Putamen (tissue), 1 donor: ENCODE measurements at regions not wholly inside any gene's neighbourhood (a gene's known extent, or its start where the extent isn't known, plus 50 kb on each side); places are given as distances from the start of the nearest gene placed in this dataset.
"Not testable (repeated sequence)": the region's sequence is repeated elsewhere in the genome, so short reads cannot be mapped to it uniquely, and the experiment has no call there.

ENCODE experiments used
- DNase-seq: peaks from one replicate; pipeline ENCODE4 v3.0.0-alpha.2; 2016; ENCODE audit warnings: low spot score

DNA sequence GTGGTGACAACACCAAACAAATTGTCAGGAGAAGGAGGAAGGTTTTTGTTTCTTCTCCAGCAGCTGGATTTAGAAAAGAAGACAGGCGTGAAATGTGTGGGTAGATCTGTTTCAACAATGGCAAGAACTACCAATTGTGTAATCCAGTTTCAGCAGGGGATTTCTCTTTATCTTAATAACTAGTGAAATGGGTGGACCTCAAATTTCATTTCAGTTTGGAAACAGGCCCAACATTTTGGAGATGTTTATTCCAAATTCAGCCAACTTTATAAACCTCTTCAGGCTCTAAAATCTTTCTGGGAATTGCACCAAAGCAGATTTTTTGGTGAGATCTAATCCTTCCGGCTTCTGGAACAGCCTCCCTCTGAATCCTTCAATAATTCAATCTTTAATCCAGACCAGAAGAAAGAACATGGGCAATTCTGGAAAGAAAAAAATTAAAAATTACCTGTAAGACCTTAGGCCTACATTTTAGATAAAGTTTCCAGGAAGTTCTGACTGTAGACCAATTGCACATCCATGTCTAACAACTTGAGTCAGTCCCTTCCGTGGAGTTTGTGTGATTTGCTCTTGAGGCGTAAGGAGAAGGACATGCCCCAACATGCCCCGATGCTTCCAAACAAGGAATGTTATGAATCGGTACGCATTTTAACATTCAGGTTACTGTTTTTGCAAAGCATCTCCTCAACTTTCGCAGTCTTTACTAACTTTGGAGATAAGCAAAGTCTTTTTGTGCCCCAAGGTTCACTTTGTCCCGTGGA is 423.6 kb downstream of the IRX1 start:
- no peak for DNase-seq

DNA sequence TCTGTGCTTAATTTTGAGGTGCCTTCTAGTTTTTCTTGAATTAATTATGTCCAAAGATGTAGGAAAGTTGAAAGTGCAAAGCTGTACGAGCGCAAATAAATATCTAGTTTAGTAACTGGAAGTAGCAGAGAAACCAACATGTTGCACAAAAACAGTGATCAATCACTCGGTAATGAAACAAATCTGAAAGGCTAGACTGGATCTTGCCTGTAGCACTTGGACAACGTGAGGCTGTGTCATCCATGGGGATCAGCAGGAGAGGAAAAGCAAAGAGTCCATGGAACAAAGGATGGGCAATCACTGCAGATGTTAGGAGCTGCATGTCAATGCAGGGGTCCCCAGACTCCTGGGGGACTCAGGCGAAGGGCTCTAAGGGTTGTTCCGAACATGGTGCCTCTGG is 424.2 kb downstream of the IRX1 start:
- DNase-seq: no peak

DNA sequence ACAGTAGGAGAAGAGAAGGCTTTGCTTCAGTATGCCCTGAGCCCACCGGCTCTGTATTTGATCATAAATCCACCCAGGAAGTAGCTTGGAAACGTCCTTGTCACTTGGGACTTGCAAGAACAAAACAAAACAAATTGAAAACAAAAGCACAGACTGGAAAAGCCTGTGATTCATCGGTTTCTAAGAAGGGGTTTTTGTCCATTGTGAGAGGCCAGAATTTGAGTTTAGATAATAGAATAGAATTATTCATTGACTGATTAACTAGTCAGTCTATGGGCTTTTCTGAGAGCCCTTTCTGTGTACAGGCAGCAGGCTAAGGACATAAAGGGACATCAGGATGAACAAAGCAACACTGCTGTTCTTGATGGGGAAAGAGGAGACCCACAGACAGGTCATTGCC is 424.8 kb downstream of the IRX1 start:
- DNase-seq: peak; percentile 37

DNA sequence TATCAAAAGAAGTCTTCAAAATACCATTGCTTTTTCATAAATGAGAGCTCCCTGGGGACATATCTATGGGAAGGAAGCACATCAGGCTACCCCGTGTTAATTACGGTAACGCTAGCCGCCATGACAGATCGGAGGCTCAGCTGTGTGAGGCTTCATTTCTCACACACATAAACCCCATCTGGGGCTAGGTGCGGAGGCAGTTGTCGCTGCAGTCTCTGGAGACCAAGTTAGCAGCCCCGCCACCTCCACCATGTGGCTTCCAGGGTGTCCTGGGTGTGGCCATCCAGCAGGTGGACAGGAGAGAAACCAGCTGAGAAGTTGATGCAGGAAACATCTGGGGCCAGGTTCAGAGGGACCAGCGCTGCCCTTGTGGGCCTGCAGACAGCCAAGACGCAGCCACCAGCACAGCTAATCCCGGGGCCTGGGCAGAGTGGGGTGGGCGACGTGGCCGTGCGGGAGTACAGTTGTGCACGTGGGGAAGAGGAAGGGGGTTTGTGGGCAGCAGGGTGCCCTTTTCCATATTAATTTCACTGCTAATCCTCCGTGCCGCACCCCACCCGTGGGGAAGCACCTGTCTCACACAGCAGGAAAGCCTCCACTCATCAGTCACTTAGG is 426.5 kb downstream of the IRX1 start:
- no peak for DNase-seq

DNA sequence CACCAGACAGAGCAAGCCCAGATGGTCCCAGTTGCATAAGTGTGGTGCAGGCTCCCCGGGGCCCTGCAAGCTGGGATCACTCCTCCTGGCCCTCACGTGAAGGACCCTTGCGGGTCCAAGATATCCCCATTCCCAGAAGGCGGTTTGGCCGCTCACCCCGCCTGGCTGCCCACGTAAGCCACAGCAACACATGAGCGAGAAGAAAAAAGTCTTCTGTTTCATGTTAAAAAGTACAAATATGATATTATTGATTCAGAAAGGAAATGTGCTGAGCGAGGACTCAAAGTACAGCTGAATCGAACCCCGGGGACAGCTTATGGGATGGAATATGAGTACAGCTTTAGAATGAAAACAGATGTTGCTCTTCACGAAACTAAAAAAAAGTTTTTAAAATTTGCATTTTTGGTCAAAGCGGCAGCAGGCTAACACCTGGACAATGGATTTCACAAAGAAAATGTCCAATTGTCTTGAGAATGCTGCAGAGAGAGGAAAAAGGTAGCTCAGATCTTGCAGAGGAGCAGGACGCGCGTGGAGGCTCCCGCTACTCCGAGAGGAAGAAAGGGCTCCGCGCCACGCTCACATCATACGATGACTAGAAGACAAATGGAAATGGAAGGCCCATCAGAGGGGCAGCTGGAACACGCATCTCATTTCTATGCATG is 427.6 kb downstream of the IRX1 start:
- no peak for DNase-seq

DNA sequence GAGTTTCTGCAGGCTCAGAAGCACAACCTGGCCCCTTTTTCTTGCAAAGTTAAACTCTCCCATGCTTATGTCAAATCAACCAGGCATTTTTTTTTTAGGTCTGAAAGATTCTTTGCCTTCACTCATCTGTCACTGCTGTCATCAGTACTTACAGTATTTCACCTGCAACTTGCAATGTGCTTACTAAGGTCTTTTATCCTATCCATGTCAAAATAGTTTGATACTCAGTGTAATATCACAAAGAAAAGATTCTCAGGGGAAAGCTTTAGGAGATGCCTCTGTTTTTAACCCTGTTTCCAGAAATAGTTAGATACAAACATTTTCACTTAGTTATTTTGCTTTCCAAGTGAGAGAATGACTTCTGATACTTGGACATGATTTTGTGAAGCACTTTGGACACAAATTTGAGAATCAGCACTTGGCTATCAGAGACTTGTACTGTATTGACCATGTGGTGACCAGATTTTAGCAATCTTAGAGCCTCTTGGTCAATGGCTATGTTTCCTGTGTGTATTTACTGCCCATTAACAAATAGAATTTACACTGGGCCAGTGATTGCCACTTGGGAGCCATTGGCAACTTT is 428.2 kb downstream of the IRX1 start:
- DNase-seq: no peak

DNA sequence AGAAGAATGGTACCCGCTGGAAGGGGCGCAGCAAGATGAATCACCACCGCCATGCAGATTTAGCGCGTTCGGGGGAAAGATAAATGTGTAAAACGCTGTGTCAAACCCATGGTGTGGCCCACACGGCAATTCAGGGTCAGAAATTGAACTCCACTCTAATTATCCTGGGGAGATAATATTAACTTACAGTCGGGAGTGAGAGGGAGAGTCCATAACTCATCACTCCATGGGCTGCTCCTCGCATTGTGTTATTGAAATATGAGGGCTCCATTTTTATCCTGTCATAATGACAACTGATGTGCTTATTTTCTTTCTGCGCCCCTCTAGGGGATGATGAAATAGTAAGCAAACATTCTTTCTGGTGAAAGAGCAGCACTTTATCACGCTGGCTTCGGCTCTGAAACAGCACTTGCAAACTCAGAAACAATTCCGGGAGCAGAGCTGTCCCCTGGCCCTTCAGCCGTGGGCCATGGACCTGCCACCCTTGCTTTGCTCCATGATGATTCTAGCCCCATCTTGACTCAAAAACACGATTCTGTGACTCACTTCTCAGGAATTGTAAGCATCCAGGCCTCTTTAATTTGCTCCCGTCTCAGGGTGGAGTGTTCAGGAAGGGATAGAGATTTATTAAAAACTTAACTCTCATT is 431.6 kb downstream of the IRX1 start:
- no peak for DNase-seq

DNA sequence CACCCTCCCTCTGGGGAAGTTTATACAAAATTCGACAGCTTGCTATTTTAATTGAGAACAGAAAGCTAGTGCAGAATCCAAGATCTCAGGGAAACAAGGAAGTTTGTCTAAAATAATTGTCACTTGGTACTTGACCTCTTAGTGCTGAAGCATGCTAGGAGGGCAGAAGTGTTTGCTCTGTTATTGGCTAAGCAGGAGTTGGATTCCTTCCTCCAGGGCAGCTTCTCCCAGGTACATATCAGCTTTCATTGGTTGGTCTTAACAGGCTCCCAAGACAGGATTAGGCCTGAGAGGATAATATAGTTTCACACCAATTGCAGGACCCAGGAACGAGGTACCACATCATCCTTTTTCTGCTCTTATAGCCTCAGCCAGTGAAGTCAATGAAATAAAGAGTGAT is 432.8 kb downstream of the IRX1 start:
- DNase-seq: no peak

DNA sequence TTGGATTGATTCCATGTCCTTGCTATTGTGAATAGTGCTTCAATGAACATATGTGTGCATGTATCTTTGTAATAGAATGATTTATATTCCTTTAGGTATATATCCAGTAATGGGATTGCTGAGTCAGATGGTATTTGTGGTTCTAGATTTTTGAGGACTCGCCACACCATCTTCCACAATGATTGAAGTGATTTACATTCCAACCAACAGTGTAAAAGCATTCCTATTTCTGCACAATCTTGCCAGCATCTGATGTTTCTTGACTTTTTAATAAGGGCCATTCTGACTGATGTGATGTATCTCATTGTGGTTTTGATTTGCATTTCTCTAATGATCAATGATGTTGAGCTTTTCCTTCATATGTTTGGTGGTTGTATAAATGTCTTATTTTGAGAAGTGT is 437.9 kb downstream of the IRX1 start:
- DNase-seq: not testable (repeated sequence)

DNA sequence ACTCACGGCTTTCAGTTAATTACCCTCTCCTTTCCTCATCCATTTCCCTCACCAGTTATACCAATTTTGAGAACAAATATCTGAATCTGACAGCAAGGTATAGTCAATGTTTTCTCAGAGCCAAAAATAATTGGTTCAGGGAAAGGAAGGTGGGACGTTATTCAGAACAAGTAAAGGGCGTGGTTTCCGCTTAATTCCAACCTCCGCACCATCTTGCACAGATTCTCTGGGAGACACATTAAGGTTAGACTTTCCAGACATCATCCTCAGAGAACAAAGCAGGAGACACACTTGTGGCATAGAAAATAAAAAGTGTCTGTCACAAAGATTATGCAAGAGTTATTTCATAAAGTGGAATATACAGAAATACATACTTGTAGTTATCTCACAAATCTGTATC is 441.2 kb downstream of the IRX1 start:
- peak; percentile 46 for DNase-seq

DNA sequence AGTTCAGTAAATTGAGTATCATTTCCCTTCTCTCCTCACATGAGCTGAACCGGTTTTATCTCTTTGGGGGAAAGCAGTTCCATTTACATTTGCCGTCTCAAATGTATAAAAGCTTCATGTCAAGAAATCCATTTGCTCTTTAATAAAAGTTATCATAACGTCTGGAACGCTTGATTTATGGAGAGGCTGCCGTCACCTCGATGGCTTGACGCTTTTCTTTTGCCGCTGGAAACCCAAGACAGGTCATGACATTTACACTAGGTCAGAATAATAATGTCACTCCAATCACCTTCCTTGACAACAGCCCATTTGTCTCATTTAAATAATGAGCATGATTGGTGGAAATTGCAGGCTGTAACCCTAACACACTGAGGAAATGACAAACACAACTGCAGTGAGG is 443.4 kb downstream of the IRX1 start:
- DNase-seq: no peak

DNA sequence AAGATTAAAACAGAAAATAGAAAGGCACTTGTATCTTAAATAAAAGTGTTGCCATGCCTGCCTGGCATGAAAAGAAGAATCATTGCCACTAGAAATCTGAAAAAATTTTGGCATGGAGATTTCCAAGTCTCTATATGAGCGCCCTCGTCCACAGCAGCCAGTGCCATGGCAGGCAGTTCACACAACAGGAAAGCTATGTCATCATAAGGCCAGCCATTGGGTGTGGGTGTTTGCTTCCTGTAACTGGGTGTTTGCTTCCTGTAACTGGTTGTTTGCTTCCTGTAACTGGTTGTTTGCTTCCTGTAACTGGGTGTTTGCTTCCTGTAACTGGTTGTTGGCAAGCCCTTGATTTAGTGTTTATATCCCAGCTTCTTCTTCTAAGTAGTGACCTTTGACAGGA is 446.7 kb downstream of the IRX1 start:
- DNase-seq: no peak

DNA sequence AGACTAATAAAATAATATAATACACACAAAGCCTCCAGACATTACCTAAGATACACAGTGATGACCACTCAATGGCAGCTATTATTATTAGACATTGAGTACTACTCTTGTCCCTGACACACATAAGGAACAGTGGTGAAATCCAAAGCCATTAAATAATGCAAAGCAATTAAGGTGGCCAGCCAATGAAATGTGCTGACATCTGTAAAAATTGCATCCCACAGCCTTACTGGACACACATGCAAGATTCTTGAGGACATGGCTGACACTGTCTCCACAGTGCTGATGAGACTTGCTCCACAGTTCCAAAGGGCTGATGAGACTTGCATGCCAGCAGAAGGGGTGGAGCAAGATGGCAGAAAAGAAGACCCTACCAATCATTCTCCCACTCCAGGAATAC is 447.5 kb downstream of the IRX1 start:
- no peak for DNase-seq

DNA sequence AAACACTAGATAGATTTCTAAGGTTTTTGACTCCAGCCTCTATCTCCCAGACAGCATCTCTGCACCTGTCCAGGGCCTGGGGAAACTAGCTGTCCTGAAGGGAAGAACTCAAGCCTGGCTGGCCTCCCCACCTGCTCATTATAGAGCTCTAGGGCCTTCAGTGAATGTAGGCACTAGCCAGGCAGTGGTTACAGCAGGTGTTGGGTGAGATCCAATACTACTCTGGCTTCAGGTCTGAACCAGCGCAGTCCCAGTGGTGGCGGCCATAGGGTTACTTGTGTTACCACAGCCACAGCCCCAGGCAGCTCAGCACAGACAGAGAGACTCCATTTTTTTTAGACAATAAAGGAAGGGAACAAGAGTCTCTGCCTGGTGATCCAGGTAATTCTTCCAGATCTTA is 449.2 kb downstream of the IRX1 start:
- no peak for DNase-seq

DNA sequence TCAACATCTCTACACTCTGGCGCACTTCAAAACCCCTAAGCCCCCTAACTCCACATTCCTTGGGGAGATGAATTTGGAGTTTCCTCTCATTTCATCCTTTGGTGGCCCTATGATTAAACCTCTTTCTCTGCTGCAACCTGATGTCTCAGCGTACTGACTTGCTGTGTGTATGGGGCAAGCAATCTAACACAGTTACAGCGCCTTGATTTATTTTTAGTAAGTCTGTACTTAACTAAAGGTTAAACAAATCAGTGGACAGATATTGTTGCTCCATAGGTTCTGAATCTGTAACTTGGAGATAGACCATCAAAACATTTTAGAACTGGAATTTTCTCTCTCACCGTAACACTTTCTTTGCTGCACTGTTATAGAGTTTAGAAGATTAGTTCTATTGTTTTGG is 452.8 kb downstream of the IRX1 start:
- DNase-seq: no peak

DNA sequence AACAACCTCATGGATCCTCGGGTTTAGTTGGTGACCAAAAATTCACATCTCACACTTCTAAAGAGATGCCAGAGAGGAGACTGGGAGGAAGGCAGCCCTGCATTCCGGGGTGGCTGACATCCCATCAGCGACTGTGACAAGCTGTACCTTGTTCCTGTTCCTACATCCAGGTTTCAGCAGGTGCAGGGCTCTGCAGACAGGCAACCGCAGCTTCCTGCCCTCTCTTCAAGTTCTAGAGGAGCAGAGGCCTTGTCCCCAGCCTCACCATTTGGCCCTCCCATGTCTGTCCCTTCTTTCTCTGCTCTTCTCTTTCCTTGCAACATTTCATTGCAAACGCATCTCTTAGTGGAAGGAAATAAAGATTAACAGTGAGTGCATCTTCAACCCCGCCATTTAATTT is 454.6 kb downstream of the IRX1 start:
- DNase-seq: no peak

DNA sequence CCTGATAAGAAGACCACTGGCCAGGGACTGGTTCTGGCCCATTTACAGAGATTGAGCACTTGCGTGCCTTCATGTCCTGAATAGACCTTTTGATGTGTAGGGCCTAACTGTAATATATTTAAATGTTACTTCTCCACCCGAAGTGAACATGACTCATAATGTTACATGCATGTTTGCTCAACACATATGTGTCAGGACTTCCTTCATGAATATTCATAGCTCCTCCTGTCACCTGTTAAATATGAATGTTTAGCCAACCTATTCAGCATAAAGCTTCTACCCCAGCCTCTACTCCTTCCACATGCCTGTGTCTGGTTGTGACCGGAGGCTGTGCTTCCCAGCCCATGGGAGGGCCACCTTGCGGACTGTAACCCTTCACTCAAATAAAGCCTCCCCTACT is 457.5 kb downstream of the IRX1 start:
- no peak for DNase-seq

DNA sequence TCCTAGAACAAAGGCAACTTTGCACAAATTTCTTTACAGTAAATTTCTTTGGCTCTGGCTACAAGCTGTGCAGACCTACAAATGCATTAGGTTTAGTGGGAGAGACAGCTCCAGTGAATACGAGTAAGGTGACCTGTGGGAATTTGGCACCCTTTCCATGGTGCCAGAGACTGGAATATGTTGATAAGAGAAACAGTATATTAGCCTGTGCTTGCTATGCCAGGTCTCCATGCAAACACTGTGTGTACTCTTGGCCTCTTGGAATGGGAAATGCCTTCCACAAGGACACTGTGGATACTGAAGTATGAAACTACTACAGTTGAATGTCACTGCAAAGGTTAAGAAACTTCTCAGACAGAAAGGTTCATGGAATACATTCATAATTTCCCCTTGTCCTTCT is 458.5 kb downstream of the IRX1 start:
- no peak for DNase-seq

DNA sequence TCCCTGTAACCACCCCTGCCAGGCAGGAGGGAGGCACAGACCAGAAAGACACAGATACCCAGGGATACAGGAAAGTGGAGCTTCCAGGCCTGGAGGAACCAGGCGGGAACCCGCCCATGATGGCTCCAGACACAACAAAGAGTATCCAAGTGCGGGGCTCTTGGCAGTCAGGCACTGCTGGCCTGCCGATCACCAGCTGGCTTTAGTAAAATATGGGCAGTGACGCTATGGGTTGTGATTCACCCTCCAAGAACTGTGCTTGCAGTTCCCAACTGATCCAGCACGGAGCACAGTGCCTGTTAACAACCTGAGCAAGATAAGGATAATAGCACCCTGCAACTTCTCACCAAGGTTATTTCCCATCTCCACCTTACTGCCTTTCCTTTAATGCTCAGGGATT is 463.3 kb downstream of the IRX1 start:
- no peak for DNase-seq

DNA sequence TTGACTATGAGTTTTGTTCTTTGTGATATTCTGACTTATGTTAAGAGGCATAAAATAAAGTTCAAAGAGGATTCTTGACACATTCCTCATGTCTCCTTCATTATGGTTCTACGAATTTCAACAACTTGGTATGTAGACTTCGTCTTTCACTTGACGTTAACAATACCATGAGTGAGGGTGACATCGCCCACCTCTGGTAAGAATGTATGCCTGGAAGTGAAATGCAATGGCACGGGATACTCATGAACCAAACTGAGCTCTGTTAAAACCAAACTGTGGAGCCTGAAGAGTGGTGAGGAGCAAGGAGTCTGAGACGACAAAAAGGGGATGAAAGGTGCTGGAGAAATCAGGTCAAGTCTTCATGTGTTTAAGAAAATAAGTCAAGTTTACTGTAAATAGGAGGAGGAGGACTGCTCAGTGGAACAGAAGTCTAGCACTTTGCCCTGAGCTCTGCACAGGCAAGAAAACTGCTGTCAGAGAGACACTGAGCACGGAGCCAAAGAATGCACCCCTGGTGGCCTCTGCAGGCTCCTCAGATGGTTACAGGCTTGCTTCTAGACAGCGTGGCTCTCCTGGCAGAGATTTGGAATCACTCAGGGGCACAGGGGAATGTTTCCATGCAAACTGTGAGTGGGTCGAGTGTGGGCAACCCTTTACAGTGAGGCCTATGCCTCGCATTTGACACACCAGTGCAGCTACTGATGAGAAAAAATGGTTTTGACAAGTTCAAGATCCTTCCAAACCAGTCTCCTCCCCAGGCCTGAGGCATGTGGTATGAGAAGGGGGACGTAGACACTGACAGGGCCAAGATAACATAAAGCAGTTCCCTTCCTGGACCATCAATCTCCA is 470.1 kb downstream of the IRX1 start:
- DNase-seq: no peak

DNA sequence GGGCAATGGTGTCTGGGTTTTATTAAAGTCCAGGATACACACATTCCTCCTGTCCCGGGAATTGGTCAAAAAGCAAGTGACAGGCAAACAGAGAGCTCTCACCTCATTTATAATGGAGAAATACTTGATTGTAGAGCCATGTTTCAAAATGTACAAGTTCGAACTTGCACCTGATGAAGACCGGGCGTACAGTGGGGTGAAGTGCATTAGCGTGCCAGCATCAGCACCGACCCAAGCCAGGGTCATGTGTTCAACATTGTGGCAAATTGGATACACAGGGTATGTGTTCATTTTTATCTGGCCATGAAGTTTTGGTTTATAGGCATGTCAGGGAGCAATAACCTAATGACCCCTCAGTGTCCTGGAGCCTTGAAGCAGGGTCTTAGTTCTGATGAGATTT is 472.5 kb downstream of the IRX1 start:
- DNase-seq: no peak

DNA sequence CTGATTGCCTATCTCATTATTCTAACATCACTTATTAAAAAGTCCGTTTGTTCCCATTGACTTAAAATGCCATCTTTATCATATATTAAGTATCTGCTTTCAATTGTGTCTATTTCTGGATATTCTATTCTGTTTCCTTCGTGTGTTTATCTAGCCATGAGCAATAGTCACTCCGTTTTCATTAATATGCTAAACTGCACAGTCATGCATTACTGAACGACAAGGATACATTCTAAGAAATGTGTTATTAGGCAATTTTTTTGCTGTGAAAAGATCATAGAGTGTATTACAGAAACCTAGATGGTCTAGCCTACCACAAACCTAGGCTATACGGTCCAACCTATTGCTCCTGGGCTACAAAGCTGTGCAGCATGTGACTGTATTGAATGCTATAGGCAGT is 482.9 kb downstream of the IRX1 start:
- DNase-seq: no peak
